Endothelial cell (in vitro differentiated cells): ENCODE measurements at regions not wholly inside any gene's neighbourhood (a gene's known extent, or its start where the extent isn't known, plus 50 kb on each side); places are given as distances from the start of the nearest gene placed in this dataset.
"Not testable (repeated sequence)": the region's sequence is repeated elsewhere in the genome, so short reads cannot be mapped to it uniquely, and the experiment has no call there.

ENCODE experiments used
- DNase-seq: peaks from one replicate; pipeline ENCODE4 v3.0.0; 2021; ENCODE audit warnings: low spot score
- H3K27ac Mint-ChIP-seq: one replicate; pipeline ENCODE4 v1.8.0; 2021; ENCODE audit warnings: mixed read lengths, inconsistent platforms; ENCODE audit not compliant: unreplicated experiment
- H3K27me3 Mint-ChIP-seq: one replicate; pipeline ENCODE4 v1.8.0; 2021; ENCODE audit warnings: mild to moderate bottlenecking, moderate library complexity, mixed read lengths, inconsistent platforms; ENCODE audit not compliant: unreplicated experiment
- H3K36me3 Mint-ChIP-seq: one replicate; pipeline ENCODE4 v1.8.0; 2021; ENCODE audit warnings: mild to moderate bottlenecking, low read depth, mixed read lengths, inconsistent platforms; ENCODE audit not compliant: unreplicated experiment
- H3K4me1 Mint-ChIP-seq: one replicate; pipeline ENCODE4 v1.8.0; 2021; ENCODE audit warnings: mild to moderate bottlenecking, mixed read lengths, inconsistent platforms; ENCODE audit not compliant: unreplicated experiment
- H3K4me3 Mint-ChIP-seq: one replicate; pipeline ENCODE4 v1.8.0; 2021; ENCODE audit warnings: mild to moderate bottlenecking, mixed read lengths, inconsistent platforms; ENCODE audit not compliant: unreplicated experiment
- H3K9me3 Mint-ChIP-seq: one replicate; pipeline ENCODE4 v1.8.0; 2021; ENCODE audit warnings: mixed read lengths, inconsistent platforms; ENCODE audit not compliant: unreplicated experiment
- CTCF ChIP-seq: fragments of 200-600 bp; sonication (generic); IDR thresholded peaks from one replicate; pipeline ENCODE4 v1.5.0; 2021; ENCODE audit warnings: antibody characterized with exemption; ENCODE audit not compliant: unreplicated experiment

- H3K27ac Mint-ChIP-seq: no peak overlapping the region
- TF ChIP-seq CTCF: no peak
- H3K4me3 Mint-ChIP-seq: no peak overlapping the region
- H3K36me3 Mint-ChIP-seq: no peaks in the 10 kb centered on the region
- no peak for DNase-seq
- no peaks in the 10 kb centered on the region for H3K4me1 Mint-ChIP-seq
- H3K27me3 Mint-ChIP-seq: no peaks in the 10 kb centered on the region
- no peaks in the 10 kb centered on the region for H3K9me3 Mint-ChIP-seq
Measured at GRCh38 chr3:159305017-159305416, 503.2 kb downstream of the MFSD1 start.

GRCh38 chr3:159316706-159317105, 514.9 kb downstream of the MFSD1 start:
- not testable (repeated sequence) for H3K36me3 Mint-ChIP-seq

GRCh38 chr3:159319156-159319555, 517.3 kb downstream of the MFSD1 start:
- H3K27ac Mint-ChIP-seq: no peak overlapping the region
- no peak for TF ChIP-seq CTCF
- H3K9me3 Mint-ChIP-seq: no peaks in the 10 kb centered on the region
- H3K4me3 Mint-ChIP-seq: no peak overlapping the region
- DNase-seq: no peak
- H3K4me1 Mint-ChIP-seq: peaks cover 9% of the 10 kb centered on the region
- H3K36me3 Mint-ChIP-seq: no peaks in the 10 kb centered on the region
- no peaks in the 10 kb centered on the region for H3K27me3 Mint-ChIP-seq

More at GRCh38 chr3:159316706-159317105, 514.9 kb downstream of the MFSD1 start:
- not testable (repeated sequence) for DNase-seq, H3K4me3 Mint-ChIP-seq, H3K27me3 Mint-ChIP-seq, H3K27ac Mint-ChIP-seq, H3K9me3 Mint-ChIP-seq, H3K4me1 Mint-ChIP-seq

- Mint-ChIP-seq H3K36me3 (no peaks in the 10 kb centered on the region), H3K27me3 (no peaks in the 10 kb centered on the region), H3K4me1 (peaks cover 1% of the 10 kb centered on the region), H3K4me3 (no peak overlapping the region), H3K9me3 (no peaks in the 10 kb centered on the region), H3K27ac (no peak overlapping the region)
- peak; percentile 93 for TF ChIP-seq CTCF
- DNase-seq: peak; percentile 66
Measured at GRCh38 chr3:159322322-159322939, 520.6 kb downstream of the MFSD1 start.

GRCh38 chr3:159323848-159324247, 522.0 kb downstream of the MFSD1 start:
- Mint-ChIP-seq H3K9me3 (no peaks in the 10 kb centered on the region), H3K27me3 (peaks cover 2% of the 10 kb centered on the region), H3K27ac (no peak overlapping the region), H3K4me3 (no peak overlapping the region), H3K36me3 (no peaks in the 10 kb centered on the region), H3K4me1 (no peaks in the 10 kb centered on the region)
- DNase-seq: no peak
- TF ChIP-seq CTCF: no peak
